K562 (cell line): ENCODE measurements at regions not wholly inside any gene's neighbourhood (a gene's known extent, or its start where the extent isn't known, plus 50 kb on each side); places are given as distances from the start of the nearest gene placed in this dataset.

ENCODE experiments used
- GABPB1 ChIP-seq: sonication (generic); formaldehyde crosslinking; IDR thresholded peaks from 2 replicates; pipeline ENCODE4 v1.8.0; 2022; ENCODE audit warnings: mild to moderate bottlenecking, missing genetic modification reagents
- KLF6 ChIP-seq: fragments of 250-450 bp; sonication (Bioruptor Pico); IDR thresholded peaks from 2 replicates; pipeline ENCODE4 v1.4.0; 2020; ENCODE audit warnings: mild to moderate bottlenecking, moderate library complexity, borderline replicate concordance
- SIN3B ChIP-seq: fragments of 450-650 bp; IDR thresholded peaks from 2 replicates; pipeline ENCODE4 v1.6.1; 2017; ENCODE audit warnings: low read depth, mild to moderate bottlenecking, moderate library complexity
- SPI1 ChIP-seq: IDR thresholded peaks from 2 replicates; pipeline ENCODE4 v1.6.1; 2011; ENCODE audit warnings: low read depth, low read length, control low read depth, borderline replicate concordance
- TFAM ChIP-seq: fragments of 250-450 bp; sonication (Bioruptor Pico); conservative IDR thresholded peaks from 2 replicates; pipeline ENCODE4 v1.5.0; 2021; ENCODE audit warnings: mild to moderate bottlenecking, moderate library complexity
- TF ChIP-seq, protein P1 (sequence below): fragments of 450-650 bp; IDR thresholded peaks from 2 replicates; pipeline ENCODE4 v1.6.1; 2017; ENCODE audit warnings: antibody characterized with exemption, mild to moderate bottlenecking
- TF ChIP-seq, protein P2 (sequence below): sonication (generic); formaldehyde crosslinking; IDR thresholded peaks from 2 replicates; pipeline ENCODE4 v1.8.1; 2023; ENCODE audit warnings: mild to moderate bottlenecking, missing genetic modification reagents

DNA sequence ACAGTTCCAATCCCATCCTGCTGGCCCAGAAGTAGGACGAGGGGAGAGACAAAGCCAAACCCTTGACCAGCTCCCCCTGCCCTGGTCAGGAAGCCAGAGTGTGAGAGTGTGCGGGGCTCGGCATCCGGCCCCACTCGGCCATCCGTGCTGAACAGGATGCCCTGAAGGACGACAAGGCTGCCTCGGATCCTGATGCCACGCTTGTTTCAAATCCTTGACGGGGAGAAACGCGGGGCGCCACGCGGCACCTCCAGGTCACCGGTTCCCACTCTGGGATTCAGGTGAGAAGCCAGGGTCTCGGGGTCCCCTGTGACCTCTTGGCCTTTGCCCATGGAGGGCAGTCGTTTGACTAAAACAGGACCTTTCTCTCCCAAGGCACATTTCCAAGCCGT, 167.8 kb downstream of the BRD1 start:
- no peak for TF ChIP-seq SPI1
- no peak for TF ChIP-seq KLF6 (CRISPR knock-in tag)
- TF ChIP-seq, protein P1, sequence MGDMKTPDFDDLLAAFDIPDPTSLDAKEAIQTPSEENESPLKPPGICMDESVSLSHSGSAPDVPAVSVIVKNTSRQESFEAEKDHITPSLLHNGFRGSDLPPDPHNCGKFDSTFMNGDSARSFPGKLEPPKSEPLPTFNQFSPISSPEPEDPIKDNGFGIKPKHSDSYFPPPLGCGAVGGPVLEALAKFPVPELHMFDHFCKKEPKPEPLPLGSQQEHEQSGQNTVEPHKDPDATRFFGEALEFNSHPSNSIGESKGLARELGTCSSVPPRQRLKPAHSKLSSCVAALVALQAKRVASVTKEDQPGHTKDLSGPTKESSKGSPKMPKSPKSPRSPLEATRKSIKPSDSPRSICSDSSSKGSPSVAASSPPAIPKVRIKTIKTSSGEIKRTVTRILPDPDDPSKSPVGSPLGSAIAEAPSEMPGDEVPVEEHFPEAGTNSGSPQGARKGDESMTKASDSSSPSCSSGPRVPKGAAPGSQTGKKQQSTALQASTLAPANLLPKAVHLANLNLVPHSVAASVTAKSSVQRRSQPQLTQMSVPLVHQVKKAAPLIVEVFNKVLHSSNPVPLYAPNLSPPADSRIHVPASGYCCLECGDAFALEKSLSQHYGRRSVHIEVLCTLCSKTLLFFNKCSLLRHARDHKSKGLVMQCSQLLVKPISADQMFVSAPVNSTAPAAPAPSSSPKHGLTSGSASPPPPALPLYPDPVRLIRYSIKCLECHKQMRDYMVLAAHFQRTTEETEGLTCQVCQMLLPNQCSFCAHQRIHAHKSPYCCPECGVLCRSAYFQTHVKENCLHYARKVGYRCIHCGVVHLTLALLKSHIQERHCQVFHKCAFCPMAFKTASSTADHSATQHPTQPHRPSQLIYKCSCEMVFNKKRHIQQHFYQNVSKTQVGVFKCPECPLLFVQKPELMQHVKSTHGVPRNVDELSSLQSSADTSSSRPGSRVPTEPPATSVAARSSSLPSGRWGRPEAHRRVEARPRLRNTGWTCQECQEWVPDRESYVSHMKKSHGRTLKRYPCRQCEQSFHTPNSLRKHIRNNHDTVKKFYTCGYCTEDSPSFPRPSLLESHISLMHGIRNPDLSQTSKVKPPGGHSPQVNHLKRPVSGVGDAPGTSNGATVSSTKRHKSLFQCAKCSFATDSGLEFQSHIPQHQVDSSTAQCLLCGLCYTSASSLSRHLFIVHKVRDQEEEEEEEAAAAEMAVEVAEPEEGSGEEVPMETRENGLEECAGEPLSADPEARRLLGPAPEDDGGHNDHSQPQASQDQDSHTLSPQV: no peak
- TF ChIP-seq GABPB1 (CRISPR knock-in tag): no peak
- no peak for TF ChIP-seq SIN3B
- TF ChIP-seq TFAM: no peak
- TF ChIP-seq, protein P2, sequence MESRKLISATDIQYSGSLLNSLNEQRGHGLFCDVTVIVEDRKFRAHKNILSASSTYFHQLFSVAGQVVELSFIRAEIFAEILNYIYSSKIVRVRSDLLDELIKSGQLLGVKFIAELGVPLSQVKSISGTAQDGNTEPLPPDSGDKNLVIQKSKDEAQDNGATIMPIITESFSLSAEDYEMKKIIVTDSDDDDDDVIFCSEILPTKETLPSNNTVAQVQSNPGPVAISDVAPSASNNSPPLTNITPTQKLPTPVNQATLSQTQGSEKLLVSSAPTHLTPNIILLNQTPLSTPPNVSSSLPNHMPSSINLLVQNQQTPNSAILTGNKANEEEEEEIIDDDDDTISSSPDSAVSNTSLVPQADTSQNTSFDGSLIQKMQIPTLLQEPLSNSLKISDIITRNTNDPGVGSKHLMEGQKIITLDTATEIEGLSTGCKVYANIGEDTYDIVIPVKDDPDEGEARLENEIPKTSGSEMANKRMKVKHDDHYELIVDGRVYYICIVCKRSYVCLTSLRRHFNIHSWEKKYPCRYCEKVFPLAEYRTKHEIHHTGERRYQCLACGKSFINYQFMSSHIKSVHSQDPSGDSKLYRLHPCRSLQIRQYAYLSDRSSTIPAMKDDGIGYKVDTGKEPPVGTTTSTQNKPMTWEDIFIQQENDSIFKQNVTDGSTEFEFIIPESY (CRISPR knock-in tag): no peak
